PC-9 (cell line): ENCODE measurements at regions not wholly inside any gene's neighbourhood (a gene's known extent, or its start where the extent isn't known, plus 50 kb on each side); places are given as distances from the start of the nearest gene placed in this dataset.

ENCODE experiments used
- BruUV-seq: library from RNA; stranded (reverse); fragments of 400-500 nt; replicated peaks from 2 replicates; lab custom pipeline; 2021; lab: Mats Ljungman, UMichigan
- CTCF ChIA-PET: fragments of 300-600 bp; sonication (Branson Sonifier 250); formaldehyde crosslinking; loops from one replicate; lab custom pipeline; 2022; ENCODE audit warnings: antibody characterized with exemption; lab: Charles Lee
- POLR2A ChIA-PET: fragments of 300-600 bp; sonication (Branson Sonifier 250); formaldehyde crosslinking; loops from one replicate; lab custom pipeline; 2022; ENCODE audit warnings: antibody characterized with exemption; ENCODE audit not compliant: unreplicated experiment; lab: Charles Lee
- DNase-seq, 2 experiments: peaks; one replicate each; pipeline versions ENCODE4 v3.0.0 to v3.0.0-alpha.2; 2015 to 2022; ENCODE audit warnings: mixed read lengths in 1 of 2
- H2AFZ ChIP-seq: fragments of 200-600 bp; sonication (generic); 2 replicates; pipeline ENCODE4 v1.8.1; 2017; ENCODE audit warnings: antibody characterized with exemption
- H3F3A ChIP-seq: fragments of 200-600 bp; sonication (generic); 2 replicates; pipeline ENCODE4 v1.8.1; 2017; ENCODE audit warnings: antibody characterized with exemption, mild to moderate bottlenecking, low read depth; ENCODE audit not compliant: insufficient read depth
- H3K27ac ChIP-seq: fragments of 200-600 bp; sonication (generic); 2 replicates; pipeline ENCODE4 v1.6.1; 2016; ENCODE audit warnings: mixed run types
- H3K27me3 ChIP-seq: fragments of 200-600 bp; sonication (generic); 2 replicates; pipeline ENCODE4 v1.6.1; 2016; ENCODE audit warnings: low read depth, mixed run types; ENCODE audit not compliant: insufficient read depth
- H3K36me3 ChIP-seq: fragments of 200-600 bp; sonication (generic); 2 replicates; pipeline ENCODE4 v1.6.1; 2016; ENCODE audit warnings: low read depth, mixed run types
- H3K4me1 ChIP-seq: fragments of 200-600 bp; sonication (generic); replicated peaks from 2 replicates; pipeline ENCODE4 v1.6.1; 2016; ENCODE audit warnings: mixed run types; ENCODE audit not compliant: insufficient read depth
- H3K4me2 ChIP-seq: fragments of 200-600 bp; sonication (generic); 2 replicates; pipeline ENCODE4 v1.6.1; 2017; ENCODE audit warnings: mixed run types
- H3K4me3 ChIP-seq: fragments of 200-600 bp; sonication (generic); 2 replicates; pipeline ENCODE4 v1.6.1; 2016; ENCODE audit warnings: mixed run types
- H3K79me2 ChIP-seq: fragments of 200-600 bp; sonication (generic); 2 replicates; pipeline ENCODE4 v1.6.1; 2017; ENCODE audit warnings: low read depth, mixed run types
- H3K9me2 ChIP-seq: fragments of 200-600 bp; sonication (generic); 2 replicates; pipeline ENCODE4 v1.8.1; 2017; ENCODE audit warnings: mild to moderate bottlenecking; ENCODE audit not compliant: insufficient read depth
- H3K9me3 ChIP-seq: fragments of 200-600 bp; sonication (generic); 2 replicates; pipeline ENCODE4 v1.8.1; 2016; ENCODE audit warnings: low read depth; ENCODE audit not compliant: insufficient read depth
- H4K20me1 ChIP-seq: fragments of 200-600 bp; sonication (generic); 2 replicates; pipeline ENCODE4 v1.8.1; 2017; ENCODE audit not compliant: insufficient read depth
- EZH2 ChIP-seq: fragments of 200-600 bp; sonication (generic); IDR thresholded peaks from 2 replicates; pipeline ENCODE4 v1.8.0; 2017; ENCODE audit warnings: antibody characterized with exemption, low read depth
- intact Hi-C: fragments of 100-400 bp; cut with micrococcal nuclease; formaldehyde crosslinking; loops from one replicate; pipeline ENCODE4 v1.10.0; 2022; ENCODE audit not compliant: unreplicated experiment
- TF ChIP-seq, protein P1 (sequence below): fragments of 200-600 bp; sonication (generic); conservative IDR thresholded peaks from 2 replicates; pipeline ENCODE4 v1.6.1; 2017; ENCODE audit warnings: mixed run types, antibody characterized with exemption, mild to moderate bottlenecking, moderate library complexity

DNA sequence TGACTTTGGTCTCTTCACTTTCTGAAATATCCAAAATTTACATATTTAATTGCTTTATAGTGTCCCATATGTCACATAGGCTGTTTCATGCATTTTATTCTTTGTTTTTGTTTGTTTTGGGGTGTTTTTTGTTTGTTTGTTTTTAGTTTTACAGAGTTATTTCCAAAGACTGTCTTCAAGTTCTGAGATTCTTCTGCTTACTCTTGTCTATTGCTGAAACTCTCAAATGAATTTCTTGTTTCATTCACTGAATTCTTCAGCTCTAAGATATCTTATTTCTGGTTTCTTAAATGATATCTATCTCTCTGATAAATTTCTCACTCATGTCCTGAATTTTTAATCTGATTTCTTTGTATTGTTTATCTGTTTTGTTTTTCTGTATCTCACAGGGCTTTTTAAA lies 412.0 kb upstream of the ATP2B1 start:
- Histone ChIP-seq H3K4me2 (no peak overlapping the region), H3K79me2 (no peaks in the 10 kb centered on the region), H3K9me2 (no peaks in the 10 kb centered on the region), H3K4me3 (no peak overlapping the region), H4K20me1 (no peaks in the 10 kb centered on the region), H3K36me3 (no peaks in the 10 kb centered on the region), H3K4me1 (no peaks in the 10 kb centered on the region), H3K27ac (no peak overlapping the region), H3K9me3 (peaks cover 15% of the 10 kb centered on the region), H3F3A (no peaks in the 10 kb centered on the region), H2AFZ (no peak overlapping the region), H3K27me3 (no peaks in the 10 kb centered on the region)
- POLR2A ChIA-PET, result no interaction called here
- no peak for DNase-seq
- CTCF ChIA-PET, result no interaction called here
- no TSS peak for BruUV-seq
- intact Hi-C loops, result no loop called here
- TF ChIP-seq EZH2, result no peak
- TF ChIP-seq, protein P1, sequence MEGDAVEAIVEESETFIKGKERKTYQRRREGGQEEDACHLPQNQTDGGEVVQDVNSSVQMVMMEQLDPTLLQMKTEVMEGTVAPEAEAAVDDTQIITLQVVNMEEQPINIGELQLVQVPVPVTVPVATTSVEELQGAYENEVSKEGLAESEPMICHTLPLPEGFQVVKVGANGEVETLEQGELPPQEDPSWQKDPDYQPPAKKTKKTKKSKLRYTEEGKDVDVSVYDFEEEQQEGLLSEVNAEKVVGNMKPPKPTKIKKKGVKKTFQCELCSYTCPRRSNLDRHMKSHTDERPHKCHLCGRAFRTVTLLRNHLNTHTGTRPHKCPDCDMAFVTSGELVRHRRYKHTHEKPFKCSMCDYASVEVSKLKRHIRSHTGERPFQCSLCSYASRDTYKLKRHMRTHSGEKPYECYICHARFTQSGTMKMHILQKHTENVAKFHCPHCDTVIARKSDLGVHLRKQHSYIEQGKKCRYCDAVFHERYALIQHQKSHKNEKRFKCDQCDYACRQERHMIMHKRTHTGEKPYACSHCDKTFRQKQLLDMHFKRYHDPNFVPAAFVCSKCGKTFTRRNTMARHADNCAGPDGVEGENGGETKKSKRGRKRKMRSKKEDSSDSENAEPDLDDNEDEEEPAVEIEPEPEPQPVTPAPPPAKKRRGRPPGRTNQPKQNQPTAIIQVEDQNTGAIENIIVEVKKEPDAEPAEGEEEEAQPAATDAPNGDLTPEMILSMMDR, result no peak

DNA sequence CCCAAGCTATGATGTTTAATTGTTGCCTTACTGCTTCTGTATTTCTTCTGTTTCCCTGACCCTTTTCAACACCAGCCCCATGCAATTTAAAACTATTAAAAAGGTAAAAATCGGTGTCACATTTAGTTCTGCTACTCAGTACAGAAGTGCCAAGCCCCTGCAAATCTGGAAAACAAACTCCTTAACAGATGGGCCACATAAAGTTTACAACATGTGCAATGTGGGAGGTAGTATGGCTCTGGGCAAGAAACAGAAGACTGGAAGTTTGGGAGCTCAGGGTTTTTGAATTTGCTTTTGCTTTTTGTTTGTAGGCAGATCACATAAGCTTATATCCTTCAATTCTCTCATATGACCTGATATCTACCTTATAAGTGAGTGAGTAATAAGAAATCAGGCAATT lies 404.0 kb upstream of the ATP2B1 start:
- H3K9me2 ChIP-seq, result no peaks in the 10 kb centered on the region
- BruUV-seq, result no TSS peak
- H2AFZ ChIP-seq, result no peak overlapping the region
- no peak overlapping the region for H3K27ac ChIP-seq
- CTCF ChIA-PET, result no interaction called here
- DNase-seq, result no peak
- intact Hi-C loops, result no loop called here
- no peaks in the 10 kb centered on the region for H3K79me2 ChIP-seq
- no peaks in the 10 kb centered on the region for H3K4me1 ChIP-seq
- TF ChIP-seq, protein P1, result no peak
- TF ChIP-seq EZH2, result no peak
- POLR2A ChIA-PET, result no interaction called here
- no peaks in the 10 kb centered on the region for H3K36me3 ChIP-seq
- no peaks in the 10 kb centered on the region for H3K9me3 ChIP-seq
- H3K4me2 ChIP-seq, result no peak overlapping the region
- no peak overlapping the region for H3K4me3 ChIP-seq
- no peaks in the 10 kb centered on the region for H3K27me3 ChIP-seq
- no peaks in the 10 kb centered on the region for H3F3A ChIP-seq
- no peaks in the 10 kb centered on the region for H4K20me1 ChIP-seq

DNA sequence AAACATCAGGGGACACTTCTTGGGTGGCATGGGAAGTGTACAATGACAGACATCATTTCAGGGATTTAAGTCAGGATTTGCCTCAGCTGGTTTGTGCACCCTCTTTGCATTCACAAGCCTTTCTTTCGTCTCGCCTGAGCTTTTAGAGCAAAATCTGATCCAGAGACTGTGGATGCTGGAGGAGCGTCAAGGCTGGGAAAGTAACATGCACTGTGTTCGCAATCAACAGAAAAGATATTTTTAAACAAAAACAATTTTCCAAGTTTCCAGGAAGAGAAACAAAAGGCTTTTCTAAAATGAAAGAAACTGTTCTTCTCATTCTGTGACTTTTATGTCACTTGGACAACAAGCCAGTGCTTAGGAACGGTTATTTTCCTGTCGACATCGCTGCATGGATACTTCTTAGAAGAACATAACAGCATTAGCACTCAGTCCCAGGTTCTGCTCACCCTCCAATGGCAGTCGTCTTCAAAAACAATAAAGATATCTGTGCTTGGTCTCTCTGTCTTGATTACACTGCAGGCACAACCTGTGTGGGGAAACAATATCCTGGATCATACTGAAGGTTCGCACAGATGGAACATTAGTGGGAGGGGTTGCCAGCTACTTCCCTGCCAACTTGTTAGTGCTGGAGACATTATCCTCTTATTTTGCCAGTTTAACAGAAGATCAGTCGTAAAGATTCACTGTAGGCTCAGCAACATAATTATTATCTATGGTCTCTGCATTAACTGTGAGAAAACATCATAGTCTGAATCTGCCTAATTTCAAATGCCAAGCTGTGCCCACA lies 403.3 kb upstream of the ATP2B1 start:
- Histone ChIP-seq H3K4me2 (no peak overlapping the region), H3K27ac (no peak overlapping the region), H2AFZ (no peak overlapping the region), H3K36me3 (no peaks in the 10 kb centered on the region), H3K4me1 (no peaks in the 10 kb centered on the region), H3F3A (no peaks in the 10 kb centered on the region), H4K20me1 (no peaks in the 10 kb centered on the region), H3K27me3 (no peaks in the 10 kb centered on the region), H3K9me2 (no peaks in the 10 kb centered on the region), H3K4me3 (no peak overlapping the region), H3K79me2 (no peaks in the 10 kb centered on the region), H3K9me3 (no peaks in the 10 kb centered on the region)
- POLR2A ChIA-PET, result no interaction called here
- TF ChIP-seq, protein P1, result no peak
- no peak for TF ChIP-seq EZH2
- intact Hi-C loops, result no loop called here
- BruUV-seq, result no TSS peak
- CTCF ChIA-PET, result no interaction called here
- DNase-seq, result no peak
